GM12892 (cell line): ENCODE measurements at regions not wholly inside any gene's neighbourhood (a gene's known extent, or its start where the extent isn't known, plus 50 kb on each side); places are given as distances from the start of the nearest gene placed in this dataset.

ENCODE experiments used
- POLR2A ChIP-seq: IDR thresholded peaks from 2 replicates; pipeline ENCODE4 v1.6.1; 2011; ENCODE audit warnings: low read depth, low read length, control low read depth
- POLR2AphosphoS5 ChIP-seq: IDR thresholded peaks from 2 replicates; pipeline ENCODE4 v1.6.1; 2011; ENCODE audit warnings: low read depth, low read length, control low read depth

GRCh38 chr18:72261590-72261989, 282.6 kb downstream of the CBLN2 start:
- no peak for TF ChIP-seq POLR2AphosphoS5
- TF ChIP-seq POLR2A: no peak
